Stimulated activated CD4-positive, alpha-beta T cell treated with anti-CD3 and anti-CD28 coated beads, TNF-alpha, amount 100 ng/mL, for 48 hours (primary cell): ENCODE measurements at regions not wholly inside any gene's neighbourhood (a gene's known extent, or its start where the extent isn't known, plus 50 kb on each side); places are given as distances from the start of the nearest gene placed in this dataset.

ENCODE experiments used
- DNase-seq, 3 donors: peaks; one replicate each; pipeline ENCODE4 v3.0.0-alpha.2; 2020; ENCODE audit warnings: low read depth in 3 of 3

GRCh38 chr18:56083523-56084287, 495.7 kb upstream of the TCF4 start:
- no peak for DNase-seq

GRCh38 chr18:56083097-56083521, 495.1 kb upstream of the TCF4 start:
- DNase-seq = no peak

- DNase-seq = no peak
These were observed 488.7 kb upstream of the TCF4 start for GRCh38 chr18:56076723-56077122.

GRCh38 chr18:56068701-56069100, 480.7 kb upstream of the TCF4 start:
- no peak for DNase-seq

GRCh38 chr18:56067969-56068671, 480.1 kb upstream of the TCF4 start:
- no peak for DNase-seq

GRCh38 chr18:56067214-56067894, 479.4 kb upstream of the TCF4 start:
- no peak for DNase-seq

GRCh38 chr18:56066524-56067213, 478.7 kb upstream of the TCF4 start:
- no peak for DNase-seq

GRCh38 chr18:56065086-56065485, 477.1 kb upstream of the TCF4 start:
- no peak for DNase-seq

- DNase-seq = no peak
These were observed 474.9 kb upstream of the TCF4 start for GRCh38 chr18:56062931-56063330.

GRCh38 chr18:56060967-56061541, 473.1 kb upstream of the TCF4 start:
- no peak for DNase-seq

- DNase-seq = no peak
These were observed 464.2 kb upstream of the TCF4 start for GRCh38 chr18:56052202-56052601.

- DNase-seq = no peak
These were observed 456.2 kb upstream of the TCF4 start for GRCh38 chr18:56044239-56044638.

GRCh38 chr18:56043641-56044061, 455.7 kb upstream of the TCF4 start:
- DNase-seq = no peak

GRCh38 chr18:56042915-56043536, 455.0 kb upstream of the TCF4 start:
- DNase-seq = no peak

- DNase-seq = no peak
These were observed 450.4 kb upstream of the TCF4 start for GRCh38 chr18:56038171-56039030.

- no peak for DNase-seq
These were observed 448.7 kb upstream of the TCF4 start for GRCh38 chr18:56036741-56037140.

GRCh38 chr18:56035546-56035945, 447.6 kb upstream of the TCF4 start:
- DNase-seq = no peak

GRCh38 chr18:56034949-56035348, 447.0 kb upstream of the TCF4 start:
- no peak for DNase-seq

- no peak for DNase-seq
These were observed 442.1 kb upstream of the TCF4 start for GRCh38 chr18:56030060-56030459.

GRCh38 chr18:56028514-56028913, 440.5 kb upstream of the TCF4 start:
- DNase-seq = no peak
